Fibroblast of lung (primary cell): ENCODE measurements at regions not wholly inside any gene's neighbourhood (a gene's known extent, or its start where the extent isn't known, plus 50 kb on each side); places are given as distances from the start of the nearest gene placed in this dataset.

Experiments
- DNase-seq, 2 donors: peaks; one replicate each; pipeline versions ENCODE4 v3.0.0 to v3.0.0-alpha.2; 2010; ENCODE audit warnings: low read depth in 2 of 2
- H2AFZ ChIP-seq: 2 replicates; pipeline ENCODE4 v1.5.1; 2012; ENCODE audit warnings: low read length, control low read depth, inconsistent platforms
- H3K27ac ChIP-seq: 2 replicates; pipeline ENCODE4 v1.5.1; 2011; ENCODE audit warnings: low read length, control low read depth; ENCODE audit not compliant: insufficient read depth
- H3K27me3 ChIP-seq: 2 replicates; pipeline ENCODE4 v1.5.1; 2011; ENCODE audit warnings: mild to moderate bottlenecking, low read length; ENCODE audit not compliant: control insufficient read depth, insufficient read depth
- H3K36me3 ChIP-seq: 2 replicates; pipeline ENCODE4 v1.5.1; 2011; ENCODE audit warnings: low read length; ENCODE audit not compliant: control insufficient read depth, insufficient read depth
- H3K4me1 ChIP-seq: 2 replicates; pipeline ENCODE4 v1.5.1; 2011; ENCODE audit warnings: low read length; ENCODE audit not compliant: control insufficient read depth, insufficient read depth; ENCODE audit errors: extremely low read depth
- H3K4me2 ChIP-seq: 2 replicates; pipeline ENCODE4 v1.5.1; 2011; ENCODE audit warnings: low read length, control low read depth; ENCODE audit not compliant: insufficient read depth; ENCODE audit errors: extremely low read depth
- H3K4me3 ChIP-seq, 4 experiments: fragments of 200-600 bp in 1 of 4; sonication (generic) in 1 of 4; replicated peaks in 1 of 4; 2 replicates each; pipeline ENCODE4 v1.5.1; 2011 to 2016; ENCODE audit warnings: low read length in 4 of 4, low read depth in 3 of 4, mild to moderate bottlenecking in 3 of 4, control low read depth in 2 of 4, inconsistent platforms in 1 of 4, mixed read lengths in 1 of 4; ENCODE audit not compliant: insufficient read depth in 1 of 4; ENCODE audit errors: control extremely low read depth in 1 of 4
- H3K79me2 ChIP-seq: 2 replicates; pipeline ENCODE4 v1.5.1; 2012; ENCODE audit warnings: mild to moderate bottlenecking, low read length, inconsistent platforms; ENCODE audit not compliant: control insufficient read depth, insufficient read depth
- H3K9ac ChIP-seq: 2 replicates; pipeline ENCODE4 v1.5.1; 2011; ENCODE audit warnings: mild to moderate bottlenecking, low read length, control low read depth; ENCODE audit not compliant: insufficient read depth
- H3K9me3 ChIP-seq: 2 replicates; pipeline ENCODE4 v1.5.1; 2012; ENCODE audit warnings: low read depth, low read length; ENCODE audit not compliant: control insufficient read depth, insufficient read depth
- H4K20me1 ChIP-seq: 2 replicates; pipeline ENCODE4 v1.5.1; 2011; ENCODE audit warnings: low read length; ENCODE audit not compliant: control insufficient read depth, insufficient read depth; ENCODE audit errors: extremely low read depth
- EZH2 ChIP-seq: IDR thresholded peaks from 2 replicates; pipeline ENCODE4 v1.5.1; 2012; ENCODE audit warnings: low read length, control low read depth, mild to moderate bottlenecking; ENCODE audit errors: missing control alignments
- TF ChIP-seq, protein P1 (sequence below), 2 donors: IDR thresholded peaks in 1 of 2; conservative IDR thresholded peaks in 1 of 2; 1 replicate in 1 of 2; 2 replicates in 1 of 2; pipeline ENCODE4 v1.5.1; 2011 to 2012; ENCODE audit warnings: low read length in 2 of 2, control low read depth in 1 of 2, inconsistent platforms in 1 of 2, low read depth in 1 of 2, mild to moderate bottlenecking in 1 of 2

- Histone ChIP-seq H3K9me3 (no peaks in the 10 kb centered on the region), H4K20me1 (no peaks in the 10 kb centered on the region)
Observed at GRCh38 chr3:181929501-181929900, 217.8 kb downstream of the SOX2 start.

DNA sequence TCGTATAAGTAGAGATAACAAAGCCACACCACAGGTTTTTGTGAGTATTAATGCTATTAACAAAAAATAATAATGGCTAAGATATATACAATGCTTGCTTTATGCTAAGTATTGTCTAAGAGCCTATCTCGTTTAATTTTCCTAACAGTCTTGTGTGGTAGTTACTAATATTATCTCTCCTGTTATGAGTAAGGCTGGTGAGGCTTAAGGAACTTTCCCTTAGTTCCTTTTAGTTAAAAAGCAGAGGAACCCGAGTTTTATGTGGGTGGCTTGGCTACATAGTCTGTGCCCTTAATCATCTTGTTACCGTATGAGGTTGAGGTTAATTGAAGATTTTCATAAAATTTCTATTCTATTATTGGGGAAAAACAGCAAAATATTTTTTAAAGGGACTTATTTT is 218.4 kb downstream of the SOX2 start:
- Histone ChIP-seq H3K4me3 (no peak overlapping the region), H3K36me3 (no peaks in the 10 kb centered on the region), H3K4me2 (no peak overlapping the region), H3K27ac (no peak overlapping the region), H3K79me2 (no peaks in the 10 kb centered on the region), H3K4me1 (no peaks in the 10 kb centered on the region), H3K9ac (no peak overlapping the region), H3K9me3 (no peaks in the 10 kb centered on the region), H3K27me3 (no peaks in the 10 kb centered on the region), H2AFZ (no peak overlapping the region), H4K20me1 (no peaks in the 10 kb centered on the region)
- TF ChIP-seq, protein P1, sequence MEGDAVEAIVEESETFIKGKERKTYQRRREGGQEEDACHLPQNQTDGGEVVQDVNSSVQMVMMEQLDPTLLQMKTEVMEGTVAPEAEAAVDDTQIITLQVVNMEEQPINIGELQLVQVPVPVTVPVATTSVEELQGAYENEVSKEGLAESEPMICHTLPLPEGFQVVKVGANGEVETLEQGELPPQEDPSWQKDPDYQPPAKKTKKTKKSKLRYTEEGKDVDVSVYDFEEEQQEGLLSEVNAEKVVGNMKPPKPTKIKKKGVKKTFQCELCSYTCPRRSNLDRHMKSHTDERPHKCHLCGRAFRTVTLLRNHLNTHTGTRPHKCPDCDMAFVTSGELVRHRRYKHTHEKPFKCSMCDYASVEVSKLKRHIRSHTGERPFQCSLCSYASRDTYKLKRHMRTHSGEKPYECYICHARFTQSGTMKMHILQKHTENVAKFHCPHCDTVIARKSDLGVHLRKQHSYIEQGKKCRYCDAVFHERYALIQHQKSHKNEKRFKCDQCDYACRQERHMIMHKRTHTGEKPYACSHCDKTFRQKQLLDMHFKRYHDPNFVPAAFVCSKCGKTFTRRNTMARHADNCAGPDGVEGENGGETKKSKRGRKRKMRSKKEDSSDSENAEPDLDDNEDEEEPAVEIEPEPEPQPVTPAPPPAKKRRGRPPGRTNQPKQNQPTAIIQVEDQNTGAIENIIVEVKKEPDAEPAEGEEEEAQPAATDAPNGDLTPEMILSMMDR (conservative IDR thresholded peaks at IDR 0.05 in 1 of 2, IDR thresholded peaks at IDR 0.05 in 1 of 2; ENCODE audit: low read depth in 1 of 2, low read length in 2 of 2), result no peak
- no peak for TF ChIP-seq EZH2
- no peak for DNase-seq

More at GRCh38 chr3:181929501-181929900, 217.8 kb downstream of the SOX2 start:
- no peak overlapping the region for H3K27ac ChIP-seq
- no peaks in the 10 kb centered on the region for H3K27me3 ChIP-seq
- H3K4me1 ChIP-seq, result no peaks in the 10 kb centered on the region
- H3K4me3 ChIP-seq, result no peak overlapping the region
- H3K9ac ChIP-seq, result no peak overlapping the region
- no peaks in the 10 kb centered on the region for H3K36me3 ChIP-seq
- H3K4me2 ChIP-seq, result no peak overlapping the region
- no peaks in the 10 kb centered on the region for H3K79me2 ChIP-seq
- no peak for DNase-seq
- TF ChIP-seq, protein P1 (conservative IDR thresholded peaks at IDR 0.05 in 1 of 2, IDR thresholded peaks at IDR 0.05 in 1 of 2; ENCODE audit: low read depth in 1 of 2, low read length in 2 of 2), result no peak
- no peak for TF ChIP-seq EZH2
- H2AFZ ChIP-seq, result no peak overlapping the region

DNA sequence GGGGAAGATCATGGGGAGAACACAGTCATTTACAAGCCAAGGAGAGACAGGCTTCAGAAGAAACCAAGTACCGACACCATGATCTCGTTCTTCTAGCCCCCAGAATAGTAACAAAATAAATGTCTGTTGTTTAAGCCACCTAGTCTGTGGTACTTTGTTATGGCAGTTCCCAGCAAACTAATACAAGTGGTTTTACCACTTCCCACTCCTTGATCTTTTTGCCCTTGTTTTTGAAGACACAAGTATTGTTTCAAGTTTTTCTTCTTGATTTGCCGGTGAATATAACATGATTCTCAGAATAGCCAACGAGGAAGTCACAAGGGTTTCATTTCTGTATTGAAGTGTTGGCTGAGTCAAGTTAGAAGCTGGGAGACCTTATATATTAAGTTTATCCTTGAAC is 220.3 kb downstream of the SOX2 start:
- Histone ChIP-seq H2AFZ (no peak overlapping the region), H3K4me2 (no peak overlapping the region), H3K79me2 (no peaks in the 10 kb centered on the region), H3K27me3 (no peaks in the 10 kb centered on the region), H4K20me1 (no peaks in the 10 kb centered on the region), H3K36me3 (no peaks in the 10 kb centered on the region), H3K9me3 (no peaks in the 10 kb centered on the region), H3K27ac (no peak overlapping the region), H3K4me1 (no peaks in the 10 kb centered on the region), H3K4me3 (no peak overlapping the region), H3K9ac (no peak overlapping the region)
- DNase-seq, result no peak
- no peak for TF ChIP-seq EZH2
- TF ChIP-seq, protein P1 (conservative IDR thresholded peaks at IDR 0.05 in 1 of 2, IDR thresholded peaks at IDR 0.05 in 1 of 2; ENCODE audit: low read depth in 1 of 2, low read length in 2 of 2), result no peak
